ENCODE measurements at regions not wholly inside any gene's neighbourhood (a gene's known extent, or its start where the extent isn't known, plus 50 kb on each side); places are given as distances from the start of the nearest gene placed in this dataset.

DNA sequence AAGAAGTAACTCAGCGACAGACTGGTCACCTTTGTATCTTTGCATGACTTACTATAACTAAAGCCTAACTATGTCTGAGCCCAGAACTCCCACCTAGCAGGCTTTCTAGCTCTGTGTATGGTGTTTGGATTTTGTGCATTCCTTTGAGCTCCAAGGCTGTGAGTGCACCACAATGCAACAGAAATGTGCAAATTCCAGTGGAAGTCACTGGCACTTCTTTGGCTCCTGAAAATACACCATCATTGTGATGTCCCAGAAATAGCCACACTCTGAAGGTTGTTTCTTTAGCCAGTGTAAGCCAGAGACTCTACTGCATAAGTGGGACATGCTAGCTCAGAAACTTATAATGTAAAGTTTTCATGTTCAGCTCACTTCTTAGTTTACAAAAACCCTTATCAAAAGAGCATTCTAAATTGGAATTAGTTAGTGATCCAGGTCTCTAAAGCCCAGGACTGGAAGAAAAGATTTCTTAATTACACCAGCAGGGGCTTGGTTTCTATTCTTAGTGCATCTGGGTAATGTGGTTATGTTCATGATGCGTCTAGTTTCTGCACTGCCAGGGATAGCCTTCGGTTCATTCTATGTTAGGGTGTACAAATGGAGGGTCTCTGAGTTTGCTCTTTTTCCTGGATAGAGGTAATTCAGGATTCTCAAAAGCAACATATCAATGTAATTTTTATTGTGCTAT is 1239.5 kb upstream of the ZEB2 start:
- H3K4me3 ChIP-seq (replicated peaks; ENCODE audit: low read depth, low read length) = no peak overlapping the region
- DNase-seq (ENCODE audit: extremely low read depth, low read depth) = no peak
- TF ChIP-seq, protein P1, sequence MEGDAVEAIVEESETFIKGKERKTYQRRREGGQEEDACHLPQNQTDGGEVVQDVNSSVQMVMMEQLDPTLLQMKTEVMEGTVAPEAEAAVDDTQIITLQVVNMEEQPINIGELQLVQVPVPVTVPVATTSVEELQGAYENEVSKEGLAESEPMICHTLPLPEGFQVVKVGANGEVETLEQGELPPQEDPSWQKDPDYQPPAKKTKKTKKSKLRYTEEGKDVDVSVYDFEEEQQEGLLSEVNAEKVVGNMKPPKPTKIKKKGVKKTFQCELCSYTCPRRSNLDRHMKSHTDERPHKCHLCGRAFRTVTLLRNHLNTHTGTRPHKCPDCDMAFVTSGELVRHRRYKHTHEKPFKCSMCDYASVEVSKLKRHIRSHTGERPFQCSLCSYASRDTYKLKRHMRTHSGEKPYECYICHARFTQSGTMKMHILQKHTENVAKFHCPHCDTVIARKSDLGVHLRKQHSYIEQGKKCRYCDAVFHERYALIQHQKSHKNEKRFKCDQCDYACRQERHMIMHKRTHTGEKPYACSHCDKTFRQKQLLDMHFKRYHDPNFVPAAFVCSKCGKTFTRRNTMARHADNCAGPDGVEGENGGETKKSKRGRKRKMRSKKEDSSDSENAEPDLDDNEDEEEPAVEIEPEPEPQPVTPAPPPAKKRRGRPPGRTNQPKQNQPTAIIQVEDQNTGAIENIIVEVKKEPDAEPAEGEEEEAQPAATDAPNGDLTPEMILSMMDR (IDR thresholded peaks at IDR 0.05; ENCODE audit: low read depth, low read length, missing control alignments) = no peak

DNA sequence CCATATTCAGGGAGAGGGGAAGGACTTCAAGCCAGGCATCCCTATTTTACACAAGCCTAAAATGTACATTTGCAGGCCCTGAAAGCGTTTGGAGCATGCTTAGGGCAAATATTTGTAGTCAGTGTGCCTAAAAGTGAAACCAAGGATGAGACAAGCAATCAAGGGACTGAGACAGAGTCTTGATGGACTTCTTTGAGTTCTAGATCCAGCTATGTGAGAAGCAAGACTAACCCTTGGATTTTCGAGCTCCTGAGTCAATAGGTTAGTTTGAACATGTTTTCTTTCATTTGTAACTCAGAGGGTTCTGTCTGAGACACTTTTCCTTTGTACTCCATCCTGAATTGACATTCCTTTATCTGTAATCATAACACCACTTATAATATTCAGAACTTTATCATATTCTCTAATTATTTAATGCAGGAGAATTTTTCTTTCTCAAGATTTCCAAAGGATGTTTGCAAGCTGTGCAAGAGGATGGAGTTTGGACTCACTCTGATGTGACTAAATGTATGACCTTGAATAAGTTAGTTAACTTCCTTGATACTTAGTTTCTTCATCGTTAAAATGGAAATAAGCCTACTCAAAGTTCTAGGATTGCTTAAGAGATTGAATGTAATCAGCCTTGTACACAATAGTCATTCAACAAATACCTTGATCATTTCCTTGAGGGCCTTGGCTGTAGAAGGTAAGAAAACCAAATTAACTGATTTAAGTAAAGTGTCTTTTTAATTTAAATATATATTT is 1237.8 kb upstream of the ZEB2 start:
- TF ChIP-seq, protein P1 (IDR thresholded peaks at IDR 0.05; ENCODE audit: low read depth, low read length, missing control alignments) = no peak
- DNase-seq (ENCODE audit: extremely low read depth, low read depth) = no peak
- H3K4me3 ChIP-seq (replicated peaks; ENCODE audit: low read depth, low read length) = no peak overlapping the region

DNA sequence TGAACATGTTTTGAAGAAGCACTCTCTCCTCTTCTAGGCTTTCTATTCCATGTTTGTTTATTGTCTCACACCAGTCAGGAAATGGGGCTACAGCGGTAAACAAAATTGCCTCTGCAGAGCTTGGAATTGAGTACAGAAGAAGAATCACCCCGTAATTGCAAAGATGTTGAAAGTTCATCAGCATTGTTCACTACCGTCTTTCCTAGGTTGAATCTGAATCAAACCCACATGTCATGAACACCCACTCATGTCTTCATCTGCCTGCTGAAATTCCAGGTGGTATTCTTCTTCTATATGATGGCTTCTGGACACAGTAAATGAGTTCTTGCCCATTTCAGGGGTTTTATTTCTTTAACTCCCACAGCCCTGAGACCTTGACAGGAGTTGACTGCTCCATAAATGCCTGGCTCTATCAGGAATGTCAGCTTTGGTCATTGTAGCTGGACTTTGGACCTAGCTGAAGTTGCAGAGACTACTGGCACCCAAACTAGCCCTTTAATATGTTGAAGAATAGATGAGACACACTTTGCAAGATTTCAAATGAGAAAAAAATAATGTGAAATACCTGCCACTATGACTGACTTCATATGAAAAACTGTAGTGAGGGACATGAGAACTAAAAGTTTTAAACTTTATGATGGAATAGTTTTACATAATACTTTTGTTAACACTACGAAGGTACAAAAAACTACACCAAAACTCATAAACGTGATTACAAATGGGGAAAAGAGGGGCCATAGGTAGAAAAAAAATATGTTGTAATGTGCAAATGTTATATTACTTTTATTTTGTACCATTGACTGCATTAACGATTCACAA is 1235.3 kb upstream of the ZEB2 start:
- no peak for DNase-seq (ENCODE audit: extremely low read depth, low read depth)
- no peak overlapping the region for H3K4me3 ChIP-seq (replicated peaks; ENCODE audit: low read depth, low read length)
- TF ChIP-seq, protein P1 (IDR thresholded peaks at IDR 0.05; ENCODE audit: low read depth, low read length, missing control alignments) = no peak

DNA sequence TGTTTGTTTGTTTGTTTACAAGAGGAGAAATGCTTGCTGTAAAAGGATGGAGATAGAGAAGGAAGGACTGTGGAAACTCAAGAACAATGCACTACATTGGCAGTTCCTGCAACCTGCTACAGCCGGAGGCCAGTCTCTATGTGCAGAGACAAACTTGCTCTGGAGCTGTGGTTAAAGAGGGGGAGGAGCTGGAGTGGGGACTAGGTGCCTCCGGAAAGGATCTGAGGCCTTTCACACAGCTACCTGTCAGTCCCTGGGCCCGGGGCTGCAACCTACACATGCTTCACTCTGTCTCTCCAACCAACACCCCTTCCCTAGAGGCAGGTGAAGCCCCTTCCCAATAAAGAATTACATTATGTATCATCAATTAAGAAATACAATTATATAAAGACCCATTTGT is 1234.0 kb upstream of the ZEB2 start:
- TF ChIP-seq, protein P1 (IDR thresholded peaks at IDR 0.05; ENCODE audit: low read depth, low read length, missing control alignments) = no peak
- no peak for DNase-seq (ENCODE audit: extremely low read depth, low read depth)
- no peak overlapping the region for H3K4me3 ChIP-seq (replicated peaks; ENCODE audit: low read depth, low read length)

DNA sequence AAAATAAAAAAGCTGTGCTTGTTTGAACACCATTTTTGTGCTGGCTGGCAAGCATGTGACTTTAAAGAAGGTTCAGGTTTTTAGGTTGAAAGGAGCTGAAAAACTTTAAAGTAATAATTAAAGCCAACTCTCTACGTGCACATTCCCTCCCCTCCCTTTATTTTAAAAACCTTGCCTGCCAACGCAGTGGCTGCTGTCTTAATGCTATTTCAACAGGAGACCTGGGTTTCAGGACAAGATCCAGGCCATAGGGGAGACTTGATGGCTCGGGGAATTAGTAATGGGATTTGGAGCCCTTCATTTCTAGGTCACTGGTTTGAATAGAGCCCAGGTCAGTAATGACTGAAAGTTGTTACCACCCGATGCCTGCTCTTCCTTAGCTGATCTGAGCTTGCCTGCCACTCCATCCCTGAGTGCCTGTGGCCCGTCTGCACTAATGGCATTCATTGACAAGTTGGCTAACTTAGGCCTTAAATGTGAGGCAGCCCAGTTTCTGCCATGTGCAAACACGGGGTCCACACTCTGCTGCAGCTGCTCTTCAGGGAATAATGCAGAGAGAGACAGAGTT is 1233.2 kb upstream of the ZEB2 start:
- TF ChIP-seq, protein P1 (IDR thresholded peaks at IDR 0.05; ENCODE audit: low read depth, low read length, missing control alignments) = no peak
- no peak for DNase-seq (ENCODE audit: extremely low read depth, low read depth)

DNA sequence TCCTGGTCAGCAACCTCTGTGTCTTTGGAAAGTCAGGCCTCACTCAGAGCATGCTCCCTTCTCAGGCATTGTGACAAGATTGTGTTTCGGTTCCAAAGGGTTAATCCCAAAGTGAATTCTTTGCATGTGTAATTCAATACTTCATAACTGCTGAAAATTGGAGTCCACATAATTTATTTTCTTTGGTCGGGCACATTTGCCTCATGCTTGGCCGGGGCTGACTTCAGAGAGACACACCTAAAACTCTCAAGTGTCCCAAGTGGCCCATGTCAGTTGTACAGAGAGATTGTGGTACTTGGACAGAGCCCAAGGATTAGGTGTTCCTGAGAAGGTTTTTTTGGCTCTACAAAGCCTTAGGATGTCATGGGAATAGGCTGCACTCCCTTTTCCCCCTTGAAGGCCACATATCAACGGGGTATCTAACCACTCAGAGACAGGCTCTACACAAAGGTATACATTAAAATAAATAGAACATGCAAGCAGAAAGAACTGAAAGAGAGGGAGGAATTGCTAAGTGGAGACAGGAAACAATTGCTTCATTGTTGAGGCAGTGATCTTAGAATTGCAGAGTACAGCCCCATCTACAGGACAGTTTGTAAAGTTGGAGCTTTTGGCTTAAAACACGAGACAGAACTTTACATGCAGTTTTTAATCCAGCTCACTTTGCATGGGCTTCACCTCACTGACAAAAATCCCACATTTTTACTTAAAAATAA is 1232.3 kb upstream of the ZEB2 start:
- DNase-seq (ENCODE audit: extremely low read depth, low read depth) = peak; percentile 45
- TF ChIP-seq, protein P1 (IDR thresholded peaks at IDR 0.05; ENCODE audit: low read depth, low read length, missing control alignments) = peak; percentile 62
- no peak overlapping the region for H3K4me3 ChIP-seq (replicated peaks; ENCODE audit: low read depth, low read length)

More for the DNA sequence above, 1233.2 kb upstream of the ZEB2 start:
- no peak overlapping the region for H3K4me3 ChIP-seq (replicated peaks; ENCODE audit: low read depth, low read length)

Measured in HFF-Myc (cell line).